Hippocampal formation (tissue), 2 donors: ENCODE measurements at regions not wholly inside any gene's neighbourhood (a gene's known extent, or its start where the extent isn't known, plus 50 kb on each side); places are given as distances from the start of the nearest gene placed in this dataset.

Experiments used
- DNase-seq, 2 donors: peaks; one replicate each; lab custom pipeline; 2025; lab: John Stamatoyannopoulos, UW

DNA sequence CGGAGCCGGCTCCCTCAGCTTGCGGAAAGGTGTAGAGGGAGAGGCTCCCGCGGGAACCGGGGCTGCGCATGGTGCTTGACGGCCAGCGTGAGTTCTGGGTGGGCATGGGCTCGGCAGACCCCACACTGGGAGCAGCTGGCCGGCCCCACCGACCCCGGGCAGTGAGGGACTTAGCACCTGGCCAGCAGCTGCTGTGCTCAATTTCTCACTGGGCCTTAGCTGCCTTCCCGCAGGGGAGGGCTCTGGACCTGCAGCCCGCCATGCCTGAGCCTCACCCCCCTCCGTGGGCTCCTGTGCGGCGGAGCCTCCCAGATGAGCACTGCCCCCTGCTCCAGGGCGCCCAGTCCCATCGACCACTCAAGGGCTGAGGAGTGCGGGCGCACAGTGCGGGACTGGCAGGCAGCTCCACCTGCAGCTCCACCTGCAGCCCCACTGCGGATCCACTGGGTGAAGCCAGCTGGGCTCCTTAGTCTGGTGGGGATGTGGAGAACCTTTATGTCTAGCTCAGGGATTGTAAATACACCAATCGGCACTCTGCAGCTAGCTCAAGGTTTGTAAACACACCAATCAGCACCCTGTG is 1141.8 kb downstream of the PCDH17 start:
- no peak for DNase-seq

DNA sequence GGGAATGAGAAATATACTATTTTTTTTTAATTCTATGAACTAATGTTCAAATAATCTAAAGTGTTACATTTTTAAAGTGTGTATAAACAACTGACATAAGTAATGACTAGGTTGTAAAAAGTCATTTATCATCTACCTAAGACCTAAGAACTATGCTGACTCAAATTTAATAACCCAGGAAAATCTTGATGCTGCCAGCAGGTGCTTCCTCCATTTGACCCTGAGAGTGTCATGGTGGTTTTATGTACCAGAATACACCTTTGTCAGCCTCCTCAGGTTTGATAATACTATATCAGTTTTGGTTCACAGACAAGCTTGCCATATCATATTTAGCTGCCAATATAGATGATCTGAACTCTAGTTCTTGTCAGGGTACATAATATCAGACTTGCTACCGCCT is 1151.2 kb downstream of the PCDH17 start:
- DNase-seq: no peak

DNA sequence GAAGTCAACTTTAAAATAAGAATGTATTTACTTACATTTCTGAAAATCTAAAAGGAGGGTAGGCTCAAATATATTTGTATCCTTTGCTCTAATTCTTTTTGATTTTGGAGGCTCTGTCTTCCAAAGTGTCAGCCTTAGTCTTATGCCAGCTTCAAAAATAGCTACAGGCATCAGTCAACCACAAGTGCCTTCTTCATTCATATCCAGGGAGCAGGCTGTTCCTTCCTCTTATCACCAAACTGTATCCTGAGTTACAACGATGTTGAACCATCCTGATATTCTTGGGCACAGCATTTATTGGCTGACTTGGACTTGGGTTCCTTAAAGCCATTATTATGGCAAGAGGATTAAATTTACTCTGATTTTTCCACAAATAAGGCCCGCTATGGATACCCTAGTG is 1161.3 kb downstream of the PCDH17 start:
- no peak for DNase-seq

DNA sequence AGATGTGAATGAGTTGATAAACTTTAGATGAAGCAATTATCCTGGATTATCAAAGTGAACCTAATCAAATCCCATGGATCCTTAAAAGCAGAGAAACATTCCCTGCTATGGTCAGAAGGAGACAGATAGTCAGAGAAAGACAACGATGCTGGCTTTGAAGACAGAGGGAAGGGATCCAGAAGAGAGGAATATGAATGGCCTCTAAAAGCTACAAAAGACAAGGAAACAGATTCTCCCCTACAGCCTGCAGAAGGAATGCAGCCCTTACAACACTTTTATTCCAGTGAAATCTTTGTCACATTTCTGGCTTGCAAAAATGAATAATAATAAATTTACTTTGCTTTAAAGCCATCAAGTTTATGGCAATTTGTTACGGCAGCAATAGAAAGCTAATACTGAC is 1164.2 kb downstream of the PCDH17 start:
- DNase-seq: no peak

DNA sequence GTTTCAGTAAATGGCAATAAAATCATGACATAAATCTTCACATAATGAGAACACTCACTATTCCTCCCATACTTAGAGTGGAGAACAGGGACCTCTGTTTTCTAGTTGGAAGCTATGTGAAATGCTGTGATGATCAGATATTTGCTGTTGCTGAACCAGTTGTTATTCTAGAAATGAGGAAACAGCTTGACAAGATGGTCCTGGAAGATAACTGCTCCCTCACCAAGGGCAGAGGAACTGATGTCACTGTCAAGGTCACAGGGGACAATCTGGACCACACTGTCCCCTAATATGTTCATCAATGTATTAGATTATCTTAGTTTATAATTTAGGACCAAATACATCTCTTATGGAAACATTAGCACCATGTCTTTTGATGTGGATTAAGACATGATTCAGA is 1173.3 kb downstream of the PCDH17 start:
- no peak for DNase-seq

DNA sequence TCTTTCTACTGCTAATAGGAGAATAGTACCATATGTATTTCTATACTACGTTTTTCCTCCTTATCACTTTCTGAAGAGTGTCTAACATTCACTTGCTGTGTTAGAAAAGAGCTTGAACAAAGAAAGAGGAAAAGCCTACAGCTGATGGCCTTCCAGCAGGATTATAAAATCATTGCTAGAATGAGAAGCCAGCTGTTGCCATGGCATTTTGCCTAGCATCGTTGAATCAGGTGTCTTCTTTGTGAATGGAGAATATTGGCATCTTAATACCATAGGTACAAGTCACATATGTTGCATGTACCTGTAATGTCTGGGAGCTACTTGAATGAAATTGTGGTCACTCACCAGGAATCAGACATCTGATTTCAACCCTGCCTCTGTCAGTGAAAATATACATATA is 1174.9 kb downstream of the PCDH17 start:
- no peak for DNase-seq

DNA sequence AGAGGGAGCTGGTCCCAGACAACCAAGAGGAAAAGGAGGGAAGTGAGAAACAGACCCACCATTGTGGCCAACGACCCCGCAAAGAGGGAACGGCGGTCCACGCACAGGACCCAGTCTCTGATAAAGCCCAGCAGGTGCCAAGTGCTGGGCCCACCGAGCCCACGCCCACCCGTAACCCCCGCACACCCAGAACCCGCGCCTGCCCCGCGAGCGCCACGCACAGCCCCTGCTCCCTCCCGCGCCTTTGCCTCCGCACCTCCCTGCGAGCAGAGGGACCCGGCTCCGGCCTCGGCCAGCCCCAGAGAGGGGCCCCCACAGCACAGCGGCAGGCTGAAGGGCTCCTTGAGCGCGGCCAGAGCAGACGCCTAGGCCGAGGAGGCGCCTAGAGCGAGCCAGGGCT is 1192.2 kb downstream of the PCDH17 start:
- no peak for DNase-seq

DNA sequence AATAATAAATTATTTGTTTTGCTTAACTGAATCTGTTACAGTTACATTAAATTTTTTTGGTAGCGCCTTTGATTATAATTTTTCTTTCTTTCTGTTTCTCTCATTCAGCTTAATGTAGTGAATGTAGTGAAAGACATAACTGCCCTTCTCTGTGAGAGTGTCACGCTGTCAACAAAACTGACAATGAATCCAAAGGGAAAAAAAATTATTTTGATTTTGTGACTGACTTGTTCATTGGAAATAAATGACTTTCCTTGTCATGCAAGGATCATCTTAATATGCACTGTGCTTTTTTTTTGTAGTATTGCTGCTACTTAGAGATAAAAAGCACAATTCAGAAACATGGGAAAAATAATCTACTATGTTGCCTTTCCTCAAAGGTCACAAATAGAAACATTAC is 1196.4 kb downstream of the PCDH17 start:
- DNase-seq: no peak

DNA sequence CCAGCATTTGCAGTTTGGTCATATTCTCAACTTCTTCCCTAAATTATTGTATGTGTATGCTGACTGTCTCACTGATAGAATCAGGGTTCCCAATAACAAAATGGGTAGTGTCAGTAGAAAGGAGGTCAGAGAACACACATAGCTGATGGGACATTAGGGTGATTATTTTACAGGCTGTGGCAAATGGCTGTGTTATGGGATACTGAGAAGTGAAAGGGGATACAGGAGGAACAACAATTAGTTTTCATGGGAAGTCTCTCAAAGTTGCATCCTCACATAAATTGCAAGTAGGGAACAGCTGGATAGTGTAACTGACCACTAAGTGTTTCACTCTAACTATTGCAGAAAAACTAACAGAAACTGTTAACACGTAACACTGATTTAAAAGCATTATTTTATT is 1199.3 kb downstream of the PCDH17 start:
- no peak for DNase-seq

DNA sequence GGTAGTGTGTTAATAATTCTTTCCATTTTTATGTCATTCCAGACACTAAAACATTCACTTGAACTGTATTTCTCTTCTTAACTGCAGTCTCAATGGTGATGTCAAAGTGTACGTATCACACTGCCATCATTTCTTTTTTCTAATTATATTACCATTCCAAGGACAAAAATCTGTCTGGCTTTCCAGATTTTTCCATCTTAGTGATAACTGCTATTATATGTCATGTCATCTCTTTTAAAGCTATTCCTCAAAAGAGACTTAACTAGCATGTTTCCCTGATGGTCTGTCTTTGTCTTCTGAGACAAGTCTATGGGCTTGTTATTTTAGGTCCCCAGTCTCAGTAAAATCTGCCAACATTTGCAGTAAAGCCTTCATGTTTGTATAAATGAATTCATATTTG is 1207.1 kb downstream of the PCDH17 start:
- no peak for DNase-seq

DNA sequence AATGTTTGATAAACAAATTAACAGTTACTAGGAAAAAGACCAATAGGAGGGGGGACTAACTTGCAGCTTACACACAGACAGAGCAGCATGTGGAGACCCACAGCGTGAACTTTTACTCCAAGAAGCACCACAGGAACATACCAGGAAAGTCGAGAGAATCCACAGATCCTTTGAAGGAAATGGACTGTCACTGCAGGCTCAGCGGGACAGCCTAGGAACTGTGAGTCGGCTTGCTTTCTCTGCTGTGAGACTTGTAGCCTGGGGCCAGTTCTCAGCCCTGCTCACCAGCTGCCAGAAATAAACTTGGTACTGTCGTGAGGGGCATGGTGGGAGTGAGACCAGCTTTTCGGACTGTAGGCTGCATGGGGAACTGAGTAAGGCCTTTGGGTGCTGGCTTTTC is 1211.5 kb downstream of the PCDH17 start:
- DNase-seq: no peak

DNA sequence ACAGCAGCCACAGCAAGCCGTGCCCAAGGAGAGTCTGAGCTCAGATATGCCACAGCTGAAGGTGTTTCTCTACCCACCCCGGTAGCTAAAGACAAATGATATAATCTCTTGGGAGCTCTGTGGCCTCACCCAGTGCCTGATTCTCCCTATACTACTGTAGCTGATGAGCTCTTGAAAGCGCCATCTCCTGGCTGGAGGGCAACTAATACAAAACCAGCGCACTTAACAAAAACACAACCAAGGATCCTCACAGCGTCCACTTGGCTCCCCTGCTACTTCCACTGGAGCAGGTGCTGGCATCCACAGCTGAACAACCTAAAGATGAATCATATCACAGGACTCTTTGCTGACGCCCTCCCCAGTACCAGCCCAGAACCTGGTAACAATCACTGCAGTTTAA is 1212.0 kb downstream of the PCDH17 start:
- no peak for DNase-seq

DNA sequence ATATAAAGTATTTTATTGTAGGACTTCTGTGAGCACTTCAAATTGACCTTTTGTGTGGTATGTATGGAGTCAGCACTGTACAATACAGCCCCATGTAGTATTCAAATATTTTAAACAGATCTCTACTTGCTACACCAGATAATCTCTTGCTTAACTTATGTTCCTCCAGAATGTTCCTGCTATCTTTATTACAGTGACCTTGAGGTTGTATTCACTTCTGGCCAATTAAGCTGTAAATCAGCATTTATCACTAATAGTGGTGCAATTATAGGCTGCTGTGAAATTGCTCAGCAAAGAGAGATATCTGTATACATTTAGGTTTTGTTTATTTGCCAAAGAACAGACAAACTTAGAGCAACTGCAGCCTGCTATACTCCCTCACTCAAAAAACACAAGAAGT is 1218.6 kb downstream of the PCDH17 start:
- DNase-seq: no peak

DNA sequence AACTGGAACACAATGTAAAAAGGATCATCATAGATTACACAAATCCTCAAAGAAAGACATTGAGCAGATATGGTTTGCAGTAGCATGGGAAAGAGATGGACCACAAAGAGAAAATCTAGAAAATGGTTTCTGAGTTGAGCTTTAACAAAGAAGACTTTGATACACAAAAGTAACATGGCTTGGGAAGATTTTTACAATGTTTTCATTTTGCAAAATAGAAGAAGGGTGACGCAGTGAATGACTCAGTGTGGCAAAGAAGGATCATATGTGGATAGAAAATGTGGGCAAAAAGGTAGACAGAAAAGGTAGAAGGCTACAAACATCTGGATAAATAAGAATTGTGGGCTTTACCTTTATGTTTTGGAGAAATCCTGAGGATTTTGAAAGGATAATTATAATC is 1220.5 kb downstream of the PCDH17 start:
- no peak for DNase-seq

DNA sequence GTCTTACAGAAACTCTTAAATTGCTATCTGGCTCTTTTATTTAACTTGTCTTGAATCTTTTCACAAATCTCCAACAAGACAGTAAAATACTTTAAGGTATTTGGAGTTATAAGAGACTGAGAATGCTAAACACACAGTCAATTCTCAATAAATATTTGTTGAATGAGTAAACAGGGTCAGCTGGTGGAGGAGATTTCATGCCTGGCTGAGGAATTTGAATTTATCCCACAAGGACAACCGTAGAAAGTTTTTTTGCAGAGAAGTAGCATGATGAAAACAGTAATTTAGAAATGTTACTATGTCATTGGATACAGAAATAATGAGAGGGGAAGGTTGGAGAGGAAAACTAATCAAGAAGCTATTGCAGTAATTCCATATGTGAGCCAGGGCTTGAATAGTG is 1223.7 kb downstream of the PCDH17 start:
- no peak for DNase-seq

DNA sequence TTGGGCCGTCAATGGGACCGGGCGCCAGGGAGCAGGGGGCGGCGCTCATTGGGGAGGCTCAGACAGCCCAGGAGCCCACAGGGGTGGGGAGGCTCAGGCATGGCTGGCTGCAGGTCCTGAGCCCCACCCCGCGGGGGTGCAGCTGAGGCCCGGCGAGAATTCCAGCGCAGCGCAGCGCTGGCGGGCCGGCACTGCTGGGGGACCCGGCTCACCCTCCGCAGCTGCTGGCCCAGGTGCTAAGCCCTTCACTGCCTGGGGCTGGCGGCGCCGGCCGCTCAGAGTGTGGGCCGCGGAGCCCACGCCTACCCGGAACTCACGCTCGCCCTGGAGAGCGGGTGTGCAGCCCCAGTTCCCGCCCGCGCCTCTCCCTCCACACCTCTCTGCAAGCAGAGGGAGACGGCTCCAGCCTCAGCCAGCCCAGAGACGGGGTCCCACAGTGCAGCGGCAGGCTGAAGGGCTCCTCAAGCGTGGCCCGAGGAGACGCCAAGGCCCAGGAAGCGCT is 1227.4 kb downstream of the PCDH17 start:
- no peak for DNase-seq

DNA sequence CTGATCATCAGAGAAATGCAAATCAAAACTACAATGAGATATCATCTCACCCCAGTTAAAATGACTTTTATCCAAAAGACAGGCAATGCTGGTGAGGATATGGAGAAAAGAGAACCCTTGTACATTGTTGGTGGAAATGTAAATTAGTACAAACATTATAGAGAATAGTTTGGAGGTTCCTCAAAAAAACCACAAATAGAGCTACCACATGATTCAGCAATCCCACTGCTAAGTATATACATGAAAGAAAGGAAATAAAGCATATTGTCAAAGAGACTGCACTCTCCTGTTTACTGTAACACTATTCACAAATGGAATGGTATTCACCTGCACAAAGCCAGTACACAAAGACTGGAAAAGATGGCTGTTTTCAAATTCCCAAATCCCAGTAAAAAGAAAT is 1233.7 kb downstream of the PCDH17 start:
- no peak for DNase-seq

DNA sequence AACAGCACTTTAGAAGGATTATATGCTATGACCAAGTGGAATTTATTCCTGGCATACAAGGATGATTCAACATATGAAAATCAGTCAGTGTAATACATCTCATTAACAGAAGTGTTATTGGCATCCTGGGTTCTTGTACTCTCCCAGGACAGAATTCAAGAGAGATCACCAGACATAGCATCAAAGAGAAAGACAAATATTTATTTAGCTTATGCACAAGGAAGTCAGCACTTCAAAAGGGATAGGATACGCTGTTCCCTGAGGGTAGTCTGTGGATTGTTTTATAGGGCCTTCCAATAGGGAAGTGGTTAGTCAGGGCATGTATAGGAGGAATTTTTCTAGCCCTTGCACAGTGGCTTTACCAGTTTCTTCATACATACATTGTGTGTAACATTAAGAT is 1238.0 kb downstream of the PCDH17 start:
- no peak for DNase-seq

DNA sequence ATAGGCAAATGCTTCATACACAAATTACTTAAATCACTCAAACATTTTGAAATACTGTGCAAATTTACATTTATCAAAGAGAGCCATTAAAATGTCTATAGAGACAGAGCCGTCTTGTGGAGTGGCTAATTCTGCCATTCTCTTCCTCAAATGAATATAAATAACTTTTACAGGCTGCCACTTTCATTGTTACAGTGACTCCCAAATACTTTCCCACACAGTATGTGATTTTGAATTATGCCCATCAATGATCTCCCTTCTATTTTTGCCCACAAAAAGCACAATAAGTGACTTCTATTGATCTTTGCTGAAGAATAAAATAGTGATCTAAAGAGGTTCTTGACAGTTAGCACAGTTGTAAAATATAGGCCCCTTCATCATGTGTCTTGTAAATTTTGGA is 1244.9 kb downstream of the PCDH17 start:
- DNase-seq: no peak

DNA sequence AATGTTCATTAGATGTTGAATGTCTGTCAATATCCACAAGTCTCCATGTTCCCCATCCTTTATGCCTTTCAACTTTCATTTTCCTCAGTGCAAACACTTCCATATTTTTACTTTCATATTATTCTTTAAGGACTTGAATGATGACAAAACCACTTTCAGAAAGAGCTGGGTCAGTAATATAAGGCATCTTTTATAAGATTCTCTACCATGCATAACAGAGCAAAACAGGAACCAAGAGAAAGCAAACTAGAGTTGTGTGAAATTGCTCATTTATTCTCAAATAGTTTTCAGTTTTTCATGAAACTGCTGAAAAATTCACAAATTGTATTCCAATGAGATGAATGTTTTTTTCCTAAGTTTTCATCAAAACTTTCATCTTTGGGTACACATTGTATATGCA is 1247.6 kb downstream of the PCDH17 start:
- no peak for DNase-seq

DNA sequence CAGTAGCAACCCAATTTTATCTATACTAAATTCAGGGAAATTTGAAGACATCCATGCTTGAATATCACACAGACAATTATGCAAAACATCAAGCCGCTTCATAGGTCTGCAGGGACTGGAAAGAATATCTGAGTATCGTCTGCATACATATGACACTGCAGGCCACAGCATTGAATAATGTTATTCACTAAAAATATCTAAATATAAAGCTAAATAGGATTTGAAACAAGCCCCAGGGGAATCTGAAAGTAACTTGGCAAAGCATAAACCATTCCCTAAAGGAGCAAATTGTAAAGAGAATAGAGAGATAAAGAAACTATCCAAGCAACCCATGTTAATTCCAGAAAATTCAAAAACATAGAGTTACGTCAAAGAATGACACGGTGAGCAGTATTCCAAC is 1251.0 kb downstream of the PCDH17 start:
- no peak for DNase-seq

DNA sequence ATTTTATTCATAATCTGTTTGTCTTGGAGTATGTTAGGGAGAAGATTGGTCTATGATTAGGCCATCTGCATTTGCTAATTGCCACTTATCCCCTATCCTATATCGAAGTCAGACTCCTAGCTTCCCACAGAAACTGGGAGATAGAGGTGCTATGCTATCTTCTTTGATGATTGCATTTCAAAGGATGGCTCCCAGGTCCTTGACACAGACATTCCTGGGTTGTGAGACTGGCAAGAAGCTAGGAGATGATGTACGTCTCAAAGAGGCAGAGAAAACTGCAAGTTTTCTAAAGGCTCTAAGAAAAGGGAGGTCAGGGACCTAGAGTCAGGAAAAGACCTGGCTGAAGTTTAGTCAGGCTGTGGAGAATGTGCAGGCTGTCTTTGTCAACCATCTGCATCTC is 1251.9 kb downstream of the PCDH17 start:
- no peak for DNase-seq

DNA sequence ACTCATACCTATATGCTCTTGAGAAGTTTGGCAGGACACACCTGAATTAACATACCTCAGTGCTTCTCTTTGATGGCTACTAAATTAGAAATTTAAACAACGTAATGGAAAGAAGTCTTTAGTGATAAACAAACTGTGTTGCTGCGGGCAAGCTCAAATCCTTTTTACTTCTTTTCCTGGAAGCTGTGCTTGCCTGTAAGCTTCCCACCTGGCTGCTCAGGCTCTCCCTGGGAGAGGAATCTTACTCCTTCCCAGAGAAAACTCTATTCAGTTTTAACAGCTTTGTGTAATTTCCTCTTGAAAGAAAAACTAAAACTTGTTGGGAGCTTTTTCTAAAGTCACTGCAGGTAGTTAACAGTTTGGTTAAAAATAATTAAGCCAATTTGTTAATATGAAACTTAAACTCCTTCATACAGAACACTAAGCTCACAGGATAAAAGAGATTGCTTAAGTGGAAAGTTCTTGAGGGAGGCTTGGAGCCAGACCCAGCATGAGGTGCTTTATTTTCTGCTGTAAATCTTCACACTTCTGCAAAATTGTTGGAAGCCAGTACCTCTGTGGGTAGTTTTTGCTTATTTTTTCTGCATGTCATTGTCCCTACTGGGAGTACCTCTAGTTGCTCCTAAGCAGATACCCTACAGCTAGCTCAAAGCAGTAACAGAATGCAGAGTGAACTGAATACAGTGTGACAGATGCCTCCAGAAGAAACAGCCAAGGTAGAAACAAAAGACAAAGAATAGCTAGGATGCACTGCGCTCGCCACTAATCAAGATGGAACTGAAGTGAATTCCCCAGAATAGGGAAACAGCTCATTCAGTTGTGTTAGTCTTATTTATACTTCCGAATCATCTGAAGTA is 1253.0 kb downstream of the PCDH17 start:
- no peak for DNase-seq

DNA sequence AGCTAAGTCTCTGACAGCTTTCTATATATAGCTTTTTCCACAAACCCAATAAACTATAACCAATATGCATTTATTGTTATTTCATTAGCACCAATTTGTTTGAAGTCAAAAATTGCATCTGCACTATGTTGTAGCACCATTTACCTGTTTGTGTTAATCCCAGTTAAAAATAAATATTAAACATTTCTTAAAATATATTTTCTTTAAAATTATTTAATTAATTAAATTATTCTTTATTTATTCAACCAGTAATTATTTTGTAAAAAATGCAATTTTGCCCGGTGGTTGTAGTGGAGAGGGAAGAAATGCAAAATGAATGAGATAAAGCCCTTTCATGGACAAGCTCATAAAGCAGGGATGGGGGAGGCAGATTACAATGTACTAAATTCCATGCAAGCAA is 1257.9 kb downstream of the PCDH17 start:
- no peak for DNase-seq
